Ovary (tissue), 7 donors: ENCODE measurements at regions not wholly inside any gene's neighbourhood (a gene's known extent, or its start where the extent isn't known, plus 50 kb on each side); places are given as distances from the start of the nearest gene placed in this dataset.

Experiments
- DNase-seq, 5 donors: peaks; one replicate each; pipeline ENCODE4 v3.0.0-alpha.2; 2019 to 2020
- H3K27ac ChIP-seq, 2 donors: fragments of 200-600 bp; one replicate each; pipeline versions ENCODE4 v1.5.1 to v1.8.0; 2019 to 2022
- H3K27me3 ChIP-seq: fragments of 200-600 bp; one replicate; pipeline ENCODE4 v1.8.0; 2022
- H3K36me3 ChIP-seq: fragments of 200-600 bp; sonication (generic); one replicate; pipeline ENCODE4 v1.5.1; 2019
- H3K4me1 ChIP-seq: one replicate; pipeline ENCODE4 v1.8.1; 2013; ENCODE audit warnings: mild to moderate bottlenecking, moderate library complexity; ENCODE audit not compliant: insufficient read depth
- H3K4me3 ChIP-seq: fragments of 200-600 bp; sonication (generic); one replicate; pipeline ENCODE4 v1.5.1; 2017
- H3K9me3 ChIP-seq, 2 donors: fragments of 200-600 bp in 1 of 2; sonication (generic) in 1 of 2; one replicate each; pipeline versions ENCODE4 v1.5.1 to v1.8.1; 2013 to 2019; ENCODE audit warnings: mild to moderate bottlenecking in 1 of 2, moderate library complexity in 1 of 2
- EP300 ChIP-seq: sonication (generic); formaldehyde crosslinking; IDR thresholded peaks from one replicate; pipeline ENCODE4 v1.6.1; 2017; ENCODE audit warnings: antibody characterized with exemption
- POLR2A ChIP-seq: fragments of 450-650 bp; IDR thresholded peaks from one replicate; pipeline ENCODE4 v1.6.1; 2017; ENCODE audit warnings: antibody characterized with exemption, mild to moderate bottlenecking, moderate library complexity
- WGBS, 3 donors: extraction: QIAGEN DNeasy Blood & Tissue Kit in 1 of 3; methylation state at CpG; one replicate each; pipeline versions ENCODE4 v1.1.5 to v1.1.7; 2013 to 2017; 5-methylcytosine and 5-hydroxymethylcytosine counted together
- intact Hi-C, 4 donors: fragments of 100-400 bp; cut with DNase I; formaldehyde crosslinking; loops; one replicate each; pipeline versions ENCODE4 v1.11.0 to v1.15.1; 2022 to 2023
- TF ChIP-seq, protein P1 (sequence below), 3 donors: fragments of 450-650 bp in 2 of 3; fragments of 200-600 bp in 1 of 3; IDR thresholded peaks; one replicate each; pipeline versions ENCODE4 v1.5.1 to v1.8.0; 2016 to 2022; ENCODE audit warnings: antibody characterized with exemption in 3 of 3, mild to moderate bottlenecking in 1 of 3
- donor health status: DM: no; HTN: no; CAD: no; lungs with moderate emphysema.
- donor health status: DM: no; HTN: no; CAD: no.
- donor health status: Bipolar disorder and iron deficiency.
- donor health status: DM: no; HTN: no; CAD: no.
- donor health status: DM: yes; HTN: yes; CAD: no.

DNA sequence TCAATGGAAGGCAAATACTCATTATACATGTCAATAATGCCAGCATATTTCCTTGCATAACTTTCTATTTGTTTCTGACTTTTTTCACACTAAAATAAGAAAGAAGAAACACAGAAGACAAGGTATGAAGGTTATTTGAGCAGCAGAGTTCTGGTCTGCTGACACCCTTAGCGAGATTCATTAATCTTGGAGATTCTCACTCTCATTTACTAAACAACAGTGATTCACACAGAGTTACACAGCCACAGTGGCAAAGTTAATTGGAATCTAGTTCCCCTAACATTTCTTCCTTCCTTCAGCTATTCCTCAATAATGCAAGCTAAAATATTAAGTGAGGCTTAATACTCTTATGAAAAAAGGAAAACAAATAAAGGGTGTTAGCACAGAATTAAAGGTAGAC lies 1044.0 kb downstream of the IGSF11 start:
- TF ChIP-seq EP300 (no peak), POLR2A (no peak)
- TF ChIP-seq, protein P1, sequence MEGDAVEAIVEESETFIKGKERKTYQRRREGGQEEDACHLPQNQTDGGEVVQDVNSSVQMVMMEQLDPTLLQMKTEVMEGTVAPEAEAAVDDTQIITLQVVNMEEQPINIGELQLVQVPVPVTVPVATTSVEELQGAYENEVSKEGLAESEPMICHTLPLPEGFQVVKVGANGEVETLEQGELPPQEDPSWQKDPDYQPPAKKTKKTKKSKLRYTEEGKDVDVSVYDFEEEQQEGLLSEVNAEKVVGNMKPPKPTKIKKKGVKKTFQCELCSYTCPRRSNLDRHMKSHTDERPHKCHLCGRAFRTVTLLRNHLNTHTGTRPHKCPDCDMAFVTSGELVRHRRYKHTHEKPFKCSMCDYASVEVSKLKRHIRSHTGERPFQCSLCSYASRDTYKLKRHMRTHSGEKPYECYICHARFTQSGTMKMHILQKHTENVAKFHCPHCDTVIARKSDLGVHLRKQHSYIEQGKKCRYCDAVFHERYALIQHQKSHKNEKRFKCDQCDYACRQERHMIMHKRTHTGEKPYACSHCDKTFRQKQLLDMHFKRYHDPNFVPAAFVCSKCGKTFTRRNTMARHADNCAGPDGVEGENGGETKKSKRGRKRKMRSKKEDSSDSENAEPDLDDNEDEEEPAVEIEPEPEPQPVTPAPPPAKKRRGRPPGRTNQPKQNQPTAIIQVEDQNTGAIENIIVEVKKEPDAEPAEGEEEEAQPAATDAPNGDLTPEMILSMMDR (IDR thresholded peaks at IDR 0.05): no peak
- Histone ChIP-seq H3K36me3 (no peaks in the 10 kb centered on the region), H3K4me1 (no peaks in the 10 kb centered on the region), H3K9me3 (no peaks in the 10 kb centered on the region), H3K27ac (no peak overlapping the region), H3K27me3 (no peaks in the 10 kb centered on the region), H3K4me3 (no peak overlapping the region)
- intact Hi-C loops: no loop called here
- no peak for DNase-seq
- WGBS, 3 donors: 86 to 95% (median 91%) methylated on average over 1 of the region's 1 CpG

DNA sequence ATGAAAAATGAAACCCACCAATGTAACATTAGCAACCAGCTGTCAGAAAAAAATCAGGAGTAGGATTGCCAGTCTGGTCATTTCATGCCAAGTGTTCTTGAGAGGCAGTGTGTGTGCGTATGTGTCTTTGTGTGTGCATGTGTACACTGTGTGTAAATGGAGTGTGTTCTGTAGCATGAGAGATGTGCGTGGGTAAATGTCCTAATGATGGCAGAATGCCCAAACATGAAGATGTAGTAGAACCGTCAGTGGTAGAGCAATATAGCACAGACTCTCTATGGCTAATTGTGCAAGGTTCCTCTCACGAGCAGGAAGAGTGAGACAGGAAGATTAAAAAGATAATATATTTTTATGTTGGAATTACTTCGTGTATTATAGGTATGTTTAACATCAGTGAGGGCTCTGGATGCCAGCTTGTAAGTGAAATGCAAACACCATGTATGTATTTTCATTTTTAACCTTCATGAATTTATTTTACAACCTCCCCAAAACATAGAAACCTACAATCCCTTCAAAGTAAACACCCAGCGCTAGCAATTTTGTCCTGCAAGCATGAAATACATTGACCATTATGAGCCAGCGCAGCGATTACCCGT lies 1038.7 kb downstream of the IGSF11 start:
- 7 to 13% (median 10%) methylated on average over 9 of the region's 9 CpGs for WGBS, 3 donors
- no peak for DNase-seq
- Histone ChIP-seq H3K27ac (no peak overlapping the region), H3K27me3 (no peaks in the 10 kb centered on the region), H3K36me3 (no peaks in the 10 kb centered on the region), H3K4me3 (no peak overlapping the region), H3K4me1 (peaks cover 4% of the 10 kb centered on the region), H3K9me3 (no peaks in the 10 kb centered on the region)
- intact Hi-C loops: no loop called here
- TF ChIP-seq, protein P1 (IDR thresholded peaks at IDR 0.05): no peak
- no peak for TF ChIP-seq EP300
- no peak for TF ChIP-seq POLR2A

DNA sequence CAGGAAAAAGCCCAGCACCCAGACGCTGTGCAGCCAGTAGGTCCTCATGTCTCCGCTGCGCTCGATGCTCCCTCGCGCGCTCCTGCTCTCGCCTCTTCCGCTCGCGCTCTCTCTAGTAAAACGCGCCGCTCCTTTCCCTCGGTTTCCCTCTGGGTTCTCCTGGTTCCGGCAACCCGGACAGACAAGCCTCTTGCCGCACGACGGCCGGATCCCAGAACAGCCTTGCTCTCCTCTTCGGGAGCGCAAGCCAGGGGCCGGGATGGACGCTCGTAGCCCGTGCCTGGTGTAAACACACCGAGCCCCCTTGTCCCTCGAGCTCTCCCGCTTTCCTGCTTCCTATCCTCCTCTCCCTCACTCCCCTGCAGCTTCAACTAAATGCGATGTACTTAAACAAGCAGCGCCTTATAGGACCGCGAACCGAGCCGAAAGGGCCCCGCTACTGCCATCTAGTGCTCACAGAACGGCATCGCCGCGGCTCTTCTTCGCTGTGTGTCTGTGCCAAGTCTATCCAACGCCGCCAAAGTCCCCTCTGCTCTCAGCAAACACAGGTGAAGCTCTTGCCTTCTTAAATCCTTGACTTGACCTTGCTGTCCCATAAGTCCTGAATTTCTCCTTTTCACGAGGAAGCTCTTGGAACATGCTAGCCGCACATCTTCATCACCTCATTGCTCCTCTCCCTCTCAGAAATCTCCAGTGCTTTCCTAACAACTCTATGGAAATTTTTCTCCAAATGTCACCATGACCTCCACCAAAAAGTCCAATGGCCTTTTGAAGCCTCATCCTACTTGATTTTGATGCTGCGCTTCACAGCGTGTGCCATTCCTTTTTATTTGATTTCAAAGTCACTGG lies 1037.2 kb downstream of the IGSF11 start:
- no peak overlapping the region for H3K27ac ChIP-seq
- H3K4me1 ChIP-seq: peaks cover 4% of the 10 kb centered on the region
- intact Hi-C loops: no loop called here
- H3K27me3 ChIP-seq: no peaks in the 10 kb centered on the region
- 2% methylated on average over 40 to 48 of the region's 48 CpGs for WGBS, 3 donors
- H3K36me3 ChIP-seq: no peaks in the 10 kb centered on the region
- TF ChIP-seq, protein P1 (IDR thresholded peaks at IDR 0.05): peak in 2 of 3 donors; percentile 33 to 34
- no peak for TF ChIP-seq POLR2A
- DNase-seq: peak; percentile 26 to 78 (median 68)
- peak overlapping the region; percentile 45 for H3K4me3 ChIP-seq
- H3K9me3 ChIP-seq: no peaks in the 10 kb centered on the region

DNA sequence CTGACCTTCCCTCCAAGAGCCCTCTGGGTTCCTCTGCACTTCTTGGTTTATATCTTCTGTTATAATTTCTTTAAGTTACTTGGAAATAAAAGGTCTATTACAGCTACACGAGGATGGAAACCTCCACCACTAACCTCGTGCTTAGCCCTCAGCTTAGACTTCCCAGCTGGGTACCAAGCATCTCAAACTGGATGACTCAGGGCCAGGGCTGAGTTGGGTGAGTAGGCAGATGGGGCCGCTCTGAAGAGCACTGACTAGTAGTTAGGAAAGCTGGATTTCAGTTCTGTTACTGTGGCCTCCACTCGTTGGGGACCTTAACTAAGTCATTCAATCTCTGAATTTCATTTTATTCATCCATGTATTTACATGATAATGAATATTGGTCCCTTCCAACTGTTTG lies 1036.6 kb downstream of the IGSF11 start:
- no peaks in the 10 kb centered on the region for H3K9me3 ChIP-seq
- WGBS, 3 donors: 61 to 63% (median 62%) methylated on average over 4 of the region's 4 CpGs
- H3K27me3 ChIP-seq: no peaks in the 10 kb centered on the region
- no peak for TF ChIP-seq EP300
- TF ChIP-seq, protein P1 (IDR thresholded peaks at IDR 0.05): no peak
- TF ChIP-seq POLR2A: no peak
- no peak overlapping the region for H3K27ac ChIP-seq
- no peak for DNase-seq
- peaks cover 4% of the 10 kb centered on the region for H3K4me1 ChIP-seq
- no peak overlapping the region for H3K4me3 ChIP-seq
- no peaks in the 10 kb centered on the region for H3K36me3 ChIP-seq
- intact Hi-C loops: no loop called here
